ENCODE measurements at regions not wholly inside any gene's neighbourhood (a gene's known extent, or its start where the extent isn't known, plus 50 kb on each side); places are given as distances from the start of the nearest gene placed in this dataset.

DNA sequence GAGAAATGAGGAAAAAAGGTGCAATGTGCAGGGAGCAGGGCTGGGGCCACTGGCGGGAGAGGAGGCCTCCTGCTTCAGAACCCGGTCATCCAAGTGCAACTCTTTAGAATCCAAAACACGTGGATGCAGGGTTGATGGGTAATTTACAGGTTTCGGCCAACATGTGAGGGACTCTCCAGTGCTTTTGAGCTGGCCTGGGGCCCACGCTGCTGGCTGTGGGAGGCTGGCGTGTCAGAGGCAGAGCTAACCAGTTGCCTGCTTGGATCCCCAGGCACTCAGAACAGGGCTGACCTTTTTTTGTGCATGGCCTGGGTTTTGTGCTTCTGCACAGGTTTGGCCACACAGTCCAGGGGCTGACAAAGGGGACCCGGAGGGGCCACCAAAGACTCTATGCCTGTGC is 61.6 kb downstream of the GADD45G start:
- H3K9me2 ChIP-seq (ENCODE audit: insufficient read depth, low read length) = no peaks in the 10 kb centered on the region
- no peak overlapping the region for H2AFZ ChIP-seq (ENCODE audit: low read depth, low read length)
- no peak overlapping the region for H3K27ac ChIP-seq (ENCODE audit: low read length)
- H3K4me3 ChIP-seq (ENCODE audit: low read length) = no peak overlapping the region
- no peaks in the 10 kb centered on the region for H3K9me3 ChIP-seq (ENCODE audit: low read length)
- H3K79me2 ChIP-seq (replicated peaks; ENCODE audit: insufficient read depth, low read length) = no peaks in the 10 kb centered on the region
- H3K27me3 ChIP-seq (ENCODE audit: insufficient read depth, low read depth, low read length) = no peaks in the 10 kb centered on the region
- no peaks in the 10 kb centered on the region for H4K20me1 ChIP-seq (ENCODE audit: insufficient read depth)
- H3F3A ChIP-seq (ENCODE audit: insufficient read depth, low read length, poor library complexity, severe bottlenecking) = no peaks in the 10 kb centered on the region
- no peak for TF ChIP-seq TAF1 (IDR thresholded peaks at IDR 0.05; ENCODE audit: low read depth)
- no peak for TF ChIP-seq SMC3 (conservative IDR thresholded peaks at IDR 0.05; ENCODE audit: poor library complexity)
- no peak for TF ChIP-seq POLR2AphosphoS5 (IDR thresholded peaks at IDR 0.05)
- TF ChIP-seq, protein P1, sequence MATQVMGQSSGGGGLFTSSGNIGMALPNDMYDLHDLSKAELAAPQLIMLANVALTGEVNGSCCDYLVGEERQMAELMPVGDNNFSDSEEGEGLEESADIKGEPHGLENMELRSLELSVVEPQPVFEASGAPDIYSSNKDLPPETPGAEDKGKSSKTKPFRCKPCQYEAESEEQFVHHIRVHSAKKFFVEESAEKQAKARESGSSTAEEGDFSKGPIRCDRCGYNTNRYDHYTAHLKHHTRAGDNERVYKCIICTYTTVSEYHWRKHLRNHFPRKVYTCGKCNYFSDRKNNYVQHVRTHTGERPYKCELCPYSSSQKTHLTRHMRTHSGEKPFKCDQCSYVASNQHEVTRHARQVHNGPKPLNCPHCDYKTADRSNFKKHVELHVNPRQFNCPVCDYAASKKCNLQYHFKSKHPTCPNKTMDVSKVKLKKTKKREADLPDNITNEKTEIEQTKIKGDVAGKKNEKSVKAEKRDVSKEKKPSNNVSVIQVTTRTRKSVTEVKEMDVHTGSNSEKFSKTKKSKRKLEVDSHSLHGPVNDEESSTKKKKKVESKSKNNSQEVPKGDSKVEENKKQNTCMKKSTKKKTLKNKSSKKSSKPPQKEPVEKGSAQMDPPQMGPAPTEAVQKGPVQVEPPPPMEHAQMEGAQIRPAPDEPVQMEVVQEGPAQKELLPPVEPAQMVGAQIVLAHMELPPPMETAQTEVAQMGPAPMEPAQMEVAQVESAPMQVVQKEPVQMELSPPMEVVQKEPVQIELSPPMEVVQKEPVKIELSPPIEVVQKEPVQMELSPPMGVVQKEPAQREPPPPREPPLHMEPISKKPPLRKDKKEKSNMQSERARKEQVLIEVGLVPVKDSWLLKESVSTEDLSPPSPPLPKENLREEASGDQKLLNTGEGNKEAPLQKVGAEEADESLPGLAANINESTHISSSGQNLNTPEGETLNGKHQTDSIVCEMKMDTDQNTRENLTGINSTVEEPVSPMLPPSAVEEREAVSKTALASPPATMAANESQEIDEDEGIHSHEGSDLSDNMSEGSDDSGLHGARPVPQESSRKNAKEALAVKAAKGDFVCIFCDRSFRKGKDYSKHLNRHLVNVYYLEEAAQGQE (IDR thresholded peaks at IDR 0.05; ENCODE audit: borderline replicate concordance) = no peak
- no peak for TF ChIP-seq EP300 (conservative IDR thresholded peaks at IDR 0.05; ENCODE audit: poor library complexity, severe bottlenecking)
- no peak for TF ChIP-seq RAD21 (conservative IDR thresholded peaks at IDR 0.05)
- no peak for TF ChIP-seq MXI1 (conservative IDR thresholded peaks at IDR 0.05; ENCODE audit: poor library complexity, severe bottlenecking)
- TF ChIP-seq EZH2 (IDR thresholded peaks at IDR 0.05; ENCODE audit: borderline replicate concordance, insufficient read depth, low read length, poor library complexity, severe bottlenecking) = no peak
- TF ChIP-seq, protein P2, sequence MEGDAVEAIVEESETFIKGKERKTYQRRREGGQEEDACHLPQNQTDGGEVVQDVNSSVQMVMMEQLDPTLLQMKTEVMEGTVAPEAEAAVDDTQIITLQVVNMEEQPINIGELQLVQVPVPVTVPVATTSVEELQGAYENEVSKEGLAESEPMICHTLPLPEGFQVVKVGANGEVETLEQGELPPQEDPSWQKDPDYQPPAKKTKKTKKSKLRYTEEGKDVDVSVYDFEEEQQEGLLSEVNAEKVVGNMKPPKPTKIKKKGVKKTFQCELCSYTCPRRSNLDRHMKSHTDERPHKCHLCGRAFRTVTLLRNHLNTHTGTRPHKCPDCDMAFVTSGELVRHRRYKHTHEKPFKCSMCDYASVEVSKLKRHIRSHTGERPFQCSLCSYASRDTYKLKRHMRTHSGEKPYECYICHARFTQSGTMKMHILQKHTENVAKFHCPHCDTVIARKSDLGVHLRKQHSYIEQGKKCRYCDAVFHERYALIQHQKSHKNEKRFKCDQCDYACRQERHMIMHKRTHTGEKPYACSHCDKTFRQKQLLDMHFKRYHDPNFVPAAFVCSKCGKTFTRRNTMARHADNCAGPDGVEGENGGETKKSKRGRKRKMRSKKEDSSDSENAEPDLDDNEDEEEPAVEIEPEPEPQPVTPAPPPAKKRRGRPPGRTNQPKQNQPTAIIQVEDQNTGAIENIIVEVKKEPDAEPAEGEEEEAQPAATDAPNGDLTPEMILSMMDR (IDR thresholded peaks at IDR 0.05; ENCODE audit: poor library complexity, severe bottlenecking) = no peak
- no peaks in the 10 kb centered on the region for H3K36me3 ChIP-seq (ENCODE audit: insufficient read depth, low read length)
- no peak overlapping the region for H3K9ac ChIP-seq (ENCODE audit: low read length)
- H3K4me2 ChIP-seq (ENCODE audit: low read length) = no peak overlapping the region

DNA sequence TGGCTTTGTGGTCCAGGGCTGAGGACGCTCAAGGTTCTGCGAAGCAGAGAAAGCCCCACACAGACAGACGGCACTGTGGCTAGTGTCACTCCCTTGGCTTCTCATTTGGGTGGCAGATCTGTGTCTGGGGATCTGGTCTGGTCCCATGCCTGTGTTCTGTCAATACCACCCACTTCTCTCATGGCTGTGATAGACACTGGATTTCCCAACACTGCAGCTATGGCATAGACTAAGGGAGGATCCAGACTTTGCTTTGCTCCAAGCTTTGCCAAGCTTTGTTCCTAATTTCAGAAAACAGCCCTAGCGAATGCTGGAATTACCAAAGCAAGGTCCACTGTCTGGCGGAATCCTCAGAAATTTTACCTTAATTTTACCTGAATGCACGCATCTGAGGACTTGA is 62.1 kb downstream of the GADD45G start:
- no peak overlapping the region for H3K4me3 ChIP-seq (ENCODE audit: low read length)
- H3K79me2 ChIP-seq (replicated peaks; ENCODE audit: insufficient read depth, low read length) = no peaks in the 10 kb centered on the region
- H2AFZ ChIP-seq (ENCODE audit: low read depth, low read length) = no peak overlapping the region
- H3K36me3 ChIP-seq (ENCODE audit: insufficient read depth, low read length) = no peaks in the 10 kb centered on the region
- no peaks in the 10 kb centered on the region for H3F3A ChIP-seq (ENCODE audit: insufficient read depth, low read length, poor library complexity, severe bottlenecking)
- H3K9me3 ChIP-seq (ENCODE audit: low read length) = no peaks in the 10 kb centered on the region
- H3K9ac ChIP-seq (ENCODE audit: low read length) = no peak overlapping the region
- TF ChIP-seq, protein P1 (IDR thresholded peaks at IDR 0.05; ENCODE audit: borderline replicate concordance) = no peak
- no peak for TF ChIP-seq RAD21 (conservative IDR thresholded peaks at IDR 0.05)
- TF ChIP-seq, protein P2 (IDR thresholded peaks at IDR 0.05; ENCODE audit: poor library complexity, severe bottlenecking) = no peak
- TF ChIP-seq POLR2AphosphoS5 (IDR thresholded peaks at IDR 0.05) = no peak
- no peak for TF ChIP-seq TAF1 (IDR thresholded peaks at IDR 0.05; ENCODE audit: low read depth)
- TF ChIP-seq SMC3 (conservative IDR thresholded peaks at IDR 0.05; ENCODE audit: poor library complexity) = no peak
- TF ChIP-seq EP300 (conservative IDR thresholded peaks at IDR 0.05; ENCODE audit: poor library complexity, severe bottlenecking) = no peak
- no peak for TF ChIP-seq EZH2 (IDR thresholded peaks at IDR 0.05; ENCODE audit: borderline replicate concordance, insufficient read depth, low read length, poor library complexity, severe bottlenecking)
- H4K20me1 ChIP-seq (ENCODE audit: insufficient read depth) = no peaks in the 10 kb centered on the region
- H3K27ac ChIP-seq (ENCODE audit: low read length) = no peak overlapping the region
- H3K4me2 ChIP-seq (ENCODE audit: low read length) = no peak overlapping the region
- no peaks in the 10 kb centered on the region for H3K27me3 ChIP-seq (ENCODE audit: insufficient read depth, low read depth, low read length)
- no peaks in the 10 kb centered on the region for H3K9me2 ChIP-seq (ENCODE audit: insufficient read depth, low read length)
